ENCODE measurements at regions not wholly inside any gene's neighbourhood (a gene's known extent, or its start where the extent isn't known, plus 50 kb on each side); places are given as distances from the start of the nearest gene placed in this dataset.

- no peaks in the 10 kb centered on the region for H3K9me3 Mint-ChIP-seq (ENCODE audit: unreplicated experiment)
Observed at GRCh38 chr3:76010252-76010651, 224.9 kb upstream of the ZNF717 start.

GRCh38 chr3:76011121-76011520 is 225.8 kb upstream of the ZNF717 start:
- DNase-seq (ENCODE audit: extremely low spot score, unreplicated experiment), result no peak
- Mint-ChIP-seq H3K27me3 (ENCODE audit: unreplicated experiment) (peaks cover 8% of the 10 kb centered on the region), H3K27ac (ENCODE audit: unreplicated experiment) (no peak overlapping the region), H3K4me1 (ENCODE audit: unreplicated experiment) (no peaks in the 10 kb centered on the region), H3K9me3 (ENCODE audit: unreplicated experiment) (no peaks in the 10 kb centered on the region), H3K4me3 (ENCODE audit: unreplicated experiment) (no peak overlapping the region), H3K36me3 (ENCODE audit: unreplicated experiment) (no peaks in the 10 kb centered on the region)
- TF ChIP-seq CTCF (IDR thresholded peaks at IDR 0.05), result no peak

More at GRCh38 chr3:76010252-76010651, 224.9 kb upstream of the ZNF717 start:
- no peak for TF ChIP-seq CTCF (IDR thresholded peaks at IDR 0.05)
- DNase-seq (ENCODE audit: extremely low spot score, unreplicated experiment), result no peak
- Mint-ChIP-seq H3K4me1 (ENCODE audit: unreplicated experiment) (peaks cover 5% of the 10 kb centered on the region), H3K27ac (ENCODE audit: unreplicated experiment) (no peak overlapping the region), H3K36me3 (ENCODE audit: unreplicated experiment) (no peaks in the 10 kb centered on the region), H3K27me3 (ENCODE audit: unreplicated experiment) (peaks cover 8% of the 10 kb centered on the region), H3K4me3 (ENCODE audit: unreplicated experiment) (no peak overlapping the region)

GRCh38 chr3:76015496-76015895 is 230.1 kb upstream of the ZNF717 start:
- DNase-seq (ENCODE audit: extremely low spot score, unreplicated experiment), result no peak
- no peaks in the 10 kb centered on the region for H3K4me1 Mint-ChIP-seq (ENCODE audit: unreplicated experiment)
- peaks cover 8% of the 10 kb centered on the region for H3K27me3 Mint-ChIP-seq (ENCODE audit: unreplicated experiment)
- H3K4me3 Mint-ChIP-seq (ENCODE audit: unreplicated experiment), result no peak overlapping the region
- no peaks in the 10 kb centered on the region for H3K36me3 Mint-ChIP-seq (ENCODE audit: unreplicated experiment)
- TF ChIP-seq CTCF (IDR thresholded peaks at IDR 0.05), result no peak
- H3K9me3 Mint-ChIP-seq (ENCODE audit: unreplicated experiment), result no peaks in the 10 kb centered on the region
- H3K27ac Mint-ChIP-seq (ENCODE audit: unreplicated experiment), result no peak overlapping the region

GRCh38 chr3:76016111-76016510 is 230.8 kb upstream of the ZNF717 start:
- no peaks in the 10 kb centered on the region for H3K9me3 Mint-ChIP-seq (ENCODE audit: unreplicated experiment)
- H3K27me3 Mint-ChIP-seq (ENCODE audit: unreplicated experiment), result peaks cover 7% of the 10 kb centered on the region
- DNase-seq (ENCODE audit: extremely low spot score, unreplicated experiment), result no peak
- H3K27ac Mint-ChIP-seq (ENCODE audit: unreplicated experiment), result no peak overlapping the region
- H3K4me3 Mint-ChIP-seq (ENCODE audit: unreplicated experiment), result no peak overlapping the region
- peaks cover 4% of the 10 kb centered on the region for H3K4me1 Mint-ChIP-seq (ENCODE audit: unreplicated experiment)
- TF ChIP-seq CTCF (IDR thresholded peaks at IDR 0.05), result no peak
- H3K36me3 Mint-ChIP-seq (ENCODE audit: unreplicated experiment), result no peaks in the 10 kb centered on the region

- TF ChIP-seq CTCF (IDR thresholded peaks at IDR 0.05), result no peak
- peaks cover 11% of the 10 kb centered on the region for H3K4me1 Mint-ChIP-seq (ENCODE audit: unreplicated experiment)
- no peaks in the 10 kb centered on the region for H3K36me3 Mint-ChIP-seq (ENCODE audit: unreplicated experiment)
- no peaks in the 10 kb centered on the region for H3K27me3 Mint-ChIP-seq (ENCODE audit: unreplicated experiment)
- H3K27ac Mint-ChIP-seq (ENCODE audit: unreplicated experiment), result no peak overlapping the region
- no peak for DNase-seq (ENCODE audit: extremely low spot score, unreplicated experiment)
- H3K9me3 Mint-ChIP-seq (ENCODE audit: unreplicated experiment), result peaks cover 2% of the 10 kb centered on the region
- no peak overlapping the region for H3K4me3 Mint-ChIP-seq (ENCODE audit: unreplicated experiment)
Observed at GRCh38 chr3:76016769-76017439, 231.6 kb upstream of the ZNF717 start.

Data from osteocyte (in vitro differentiated cells).